HCT116 (cell line): ENCODE measurements at regions not wholly inside any gene's neighbourhood (a gene's known extent, or its start where the extent isn't known, plus 50 kb on each side); places are given as distances from the start of the nearest gene placed in this dataset.

Experiments used
- ATAC-seq: fragments of 200-7000 bp; cut with Tn5 transposase; 2 replicates; pipeline ENCODE4 v1.9.1; 2020; ENCODE audit warnings: mild to moderate bottlenecking, moderate library complexity
- BruUV-seq: library from RNA; stranded (reverse); fragments of 400-500 nt; replicated peaks from 2 replicates; lab custom pipeline; 2021; lab: Mats Ljungman, UMichigan
- CTCF ChIA-PET: fragments of 300-600 bp; sonication (Branson Sonifier 250); formaldehyde crosslinking; loops from one replicate; lab custom pipeline; 2021; ENCODE audit warnings: antibody characterized with exemption; lab: Charles Lee
- POLR2A ChIA-PET: fragments of 300-600, 350-600 bp; sonication (Branson Sonifier 250); formaldehyde crosslinking; loops from one replicate; lab custom pipeline; 2021; ENCODE audit warnings: antibody characterized with exemption; lab: Charles Lee
- RAD21 ChIA-PET, 2 experiments: fragments of 300-600 bp; sonication (Branson Sonifier 250); formaldehyde crosslinking; loops; one replicate each; lab custom pipeline; 2023; ENCODE audit warnings: low total read pairs in 2 of 2; ENCODE audit not compliant: uncharacterized antibody in 2 of 2, unreplicated experiment in 2 of 2, low non-redundant PET in 1 of 2; lab: Charles Lee
- DNase-seq: peaks from one replicate; pipeline ENCODE4 v3.0.0-alpha.2; 2010; ENCODE audit warnings: low read depth, low spot score
- H2AFZ ChIP-seq: fragments of 200-600 bp; shearing (Covaris generic), sonication (generic); 2 replicates; pipeline ENCODE4 v1.6.1; 2017; ENCODE audit warnings: low read depth, mixed run types, mixed read lengths, antibody characterized with exemption, low read length; ENCODE audit not compliant: poor library complexity, severe bottlenecking
- H3K27ac ChIP-seq: 2 replicates; pipeline ENCODE4 v1.5.1; 2012; ENCODE audit warnings: low read depth, low read length
- H3K27me3 ChIP-seq: fragments of 200-600 bp; sonication (generic); 2 replicates; pipeline ENCODE4 v1.6.1; 2016; ENCODE audit warnings: mixed run types, low read length, mixed read lengths; ENCODE audit not compliant: insufficient read depth
- H3K36me3 ChIP-seq, 2 experiments: fragments of 200-500 bp in 1 of 2; fragments of 200-600 bp in 1 of 2; sonication (Bioruptor generic) in 1 of 2; sonication (generic) in 1 of 2; 2 replicates each; pipeline versions ENCODE4 v1.5.1 to v1.6.1; 2014 to 2016; ENCODE audit warnings: low read length in 2 of 2, inconsistent platforms in 1 of 2, mixed read lengths in 1 of 2, mixed run types in 1 of 2; ENCODE audit not compliant: insufficient read depth in 2 of 2, control insufficient read depth in 1 of 2
- H3K4me1 ChIP-seq, 2 experiments: fragments of 200-600 bp in 1 of 2; sonication (generic) in 1 of 2; 2 replicates each; pipeline versions ENCODE4 v1.5.1 to v1.6.1; 2012 to 2017; ENCODE audit warnings: low read length in 2 of 2, inconsistent platforms in 1 of 2, mild to moderate bottlenecking in 1 of 2, mixed read lengths in 1 of 2, mixed run types in 1 of 2, moderate library complexity in 1 of 2; ENCODE audit not compliant: insufficient read depth in 2 of 2, control insufficient read depth in 1 of 2
- H3K4me2 ChIP-seq: fragments of 200-600 bp; sonication (generic); 2 replicates; pipeline ENCODE4 v1.6.1; 2017; ENCODE audit warnings: mixed run types, low read length, mixed read lengths
- H3K4me3 ChIP-seq, 2 experiments: fragments of 200-600 bp in 1 of 2; sonication (generic) in 1 of 2; replicated peaks in 1 of 2; 2 replicates each; pipeline ENCODE4 v1.5.1; 2011 to 2016; ENCODE audit warnings: low read length in 2 of 2, control low read depth in 1 of 2, low read depth in 1 of 2, mild to moderate bottlenecking in 1 of 2, mixed read lengths in 1 of 2, mixed run types in 1 of 2
- H3K79me2 ChIP-seq: fragments of 200-600 bp; sonication (generic); 2 replicates; pipeline ENCODE4 v1.6.1; 2017; ENCODE audit warnings: mild to moderate bottlenecking, mixed run types, low read length, moderate library complexity, mixed read lengths; ENCODE audit not compliant: insufficient read depth
- H3K9ac ChIP-seq: fragments of 200-600 bp; sonication (generic); 2 replicates; pipeline ENCODE4 v1.6.1; 2016; ENCODE audit warnings: low read length, mixed read lengths
- H3K9me2 ChIP-seq: fragments of 200-600 bp; sonication (generic), shearing (Covaris generic); 2 replicates; pipeline ENCODE4 v1.6.1; 2017; ENCODE audit warnings: mixed run types, mild to moderate bottlenecking, moderate library complexity; ENCODE audit not compliant: insufficient read depth
- H3K9me3 ChIP-seq, 2 experiments: fragments of 200-500 bp in 1 of 2; fragments of 200-600 bp in 1 of 2; sonication (Bioruptor generic) in 1 of 2; sonication (generic) in 1 of 2; 2 replicates each; pipeline ENCODE4 v1.6.1; 2014 to 2017; ENCODE audit warnings: low read length in 2 of 2, mixed read lengths in 2 of 2, inconsistent platforms in 1 of 2, low read depth in 1 of 2, mild to moderate bottlenecking in 1 of 2, mixed run types in 1 of 2, moderate library complexity in 1 of 2; ENCODE audit not compliant: control insufficient read depth in 1 of 2, insufficient read depth in 1 of 2
- H4K20me1 ChIP-seq: fragments of 200-600 bp; sonication (generic), shearing (Covaris generic); 2 replicates; pipeline ENCODE4 v1.6.1; 2017; ENCODE audit warnings: mixed run types, mild to moderate bottlenecking, moderate library complexity; ENCODE audit not compliant: insufficient read depth
- CEBPB ChIP-seq: IDR thresholded peaks from 2 replicates; pipeline ENCODE4 v1.6.1; 2012; ENCODE audit warnings: low read depth
- EGR1 ChIP-seq: IDR thresholded peaks from 2 replicates; pipeline ENCODE4 v1.6.1; 2012; ENCODE audit warnings: low read depth
- POLR2A ChIP-seq: IDR thresholded peaks from 2 replicates; pipeline ENCODE4 v1.7.0; 2011; ENCODE audit warnings: borderline replicate concordance; ENCODE audit not compliant: insufficient read depth, insufficient read length; ENCODE audit errors: extremely low read depth
- REST ChIP-seq: IDR thresholded peaks from 2 replicates; pipeline ENCODE4 v1.6.1; 2012; ENCODE audit warnings: low read depth
- ZFX ChIP-seq: fragments of 450-650 bp; IDR thresholded peaks from 2 replicates; pipeline ENCODE4 v1.6.1; 2017
- ZNF274 ChIP-seq: fragments of 200-500 bp; sonication (Bioruptor generic); IDR thresholded peaks from 2 replicates; pipeline ENCODE4 v1.6.1; 2014; ENCODE audit warnings: mild to moderate bottlenecking, low read depth, low read length, inconsistent platforms
- intact Hi-C: fragments of 100-400 bp; cut with micrococcal nuclease; formaldehyde crosslinking; loops from 2 replicates; pipeline ENCODE4 v1.10.0; 2022

GRCh38 chr9:107389617-107390071, 99.9 kb downstream of the KLF4 start:
- BruUV-seq, result no TSS peak
- POLR2A ChIA-PET, result no interaction called here
- CTCF ChIA-PET, result no interaction called here

More at GRCh38 chr9:107389617-107390071, 99.9 kb downstream of the KLF4 start:
- H3K9ac ChIP-seq, result no peak overlapping the region
- no peaks in the 10 kb centered on the region for H3K79me2 ChIP-seq
- peak overlapping the region; percentile 51 for H3K4me2 ChIP-seq
- H4K20me1 ChIP-seq, result no peaks in the 10 kb centered on the region
- TF ChIP-seq ZNF274 (no peak), EGR1 (peak; percentile 29; the same call in 1 of the 2 replicates), POLR2A (no peak), CEBPB (peak; percentile 64), REST (no peak), ZFX (0 out of 2 replicates have a peak, but pooled peaks have one; percentile 9)
- H3K4me3 ChIP-seq, result no peak overlapping the region
- H3K27me3 ChIP-seq, result no peaks in the 10 kb centered on the region
- intact Hi-C loops, result no loop called here
- DNase-seq (no peak), ATAC-seq (peak; percentile 68)
- RAD21 ChIA-PET, result no interaction called here
- peaks cover 0 to 13% of the 10 kb centered on the region in 2 experiments; a peak in 2 of 4 replicates for H3K4me1 ChIP-seq
- no peaks in the 10 kb centered on the region for H3K36me3 ChIP-seq
- H3K27ac ChIP-seq, result no peak overlapping the region
- H2AFZ ChIP-seq, result no peak overlapping the region
- no peaks in the 10 kb centered on the region for H3K9me3 ChIP-seq
- no peaks in the 10 kb centered on the region for H3K9me2 ChIP-seq
